ENCODE measurements at regions not wholly inside any gene's neighbourhood (a gene's known extent, or its start where the extent isn't known, plus 50 kb on each side); places are given as distances from the start of the nearest gene placed in this dataset.

DNA sequence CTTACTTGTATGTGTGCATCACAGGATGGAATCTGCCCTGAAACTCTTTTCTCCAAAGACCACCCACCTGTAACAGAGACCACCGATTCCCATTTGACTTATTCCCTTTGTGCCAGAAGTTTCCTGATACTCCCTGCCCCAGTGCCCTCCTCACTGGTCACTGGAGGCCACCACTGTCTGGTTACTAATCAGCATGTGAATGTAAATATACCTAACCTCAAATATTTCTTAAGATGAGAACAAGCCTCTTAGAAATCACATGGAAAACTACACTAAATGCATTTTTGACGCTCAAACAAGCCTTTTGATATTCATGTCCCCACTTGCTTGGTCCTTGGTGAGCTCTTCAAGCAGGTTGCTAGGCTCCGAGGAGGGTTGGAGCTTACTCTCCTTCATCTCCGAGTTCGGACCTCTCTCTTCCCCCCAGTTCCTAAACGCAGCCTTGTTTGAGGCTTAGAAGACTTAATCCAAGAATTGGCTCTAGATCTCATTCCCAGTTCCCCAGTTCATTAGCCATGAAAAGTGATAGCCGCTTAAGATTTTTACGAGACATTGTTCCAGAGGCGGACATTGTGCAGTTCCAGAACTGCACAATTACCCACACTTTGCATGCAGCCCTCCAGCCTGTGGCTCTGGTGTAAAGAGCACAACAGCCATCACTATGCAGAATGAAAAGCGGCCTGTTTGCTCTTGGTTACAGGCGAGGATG, 579.2 kb upstream of the PSMD7 start:
- TF ChIP-seq, protein P1, sequence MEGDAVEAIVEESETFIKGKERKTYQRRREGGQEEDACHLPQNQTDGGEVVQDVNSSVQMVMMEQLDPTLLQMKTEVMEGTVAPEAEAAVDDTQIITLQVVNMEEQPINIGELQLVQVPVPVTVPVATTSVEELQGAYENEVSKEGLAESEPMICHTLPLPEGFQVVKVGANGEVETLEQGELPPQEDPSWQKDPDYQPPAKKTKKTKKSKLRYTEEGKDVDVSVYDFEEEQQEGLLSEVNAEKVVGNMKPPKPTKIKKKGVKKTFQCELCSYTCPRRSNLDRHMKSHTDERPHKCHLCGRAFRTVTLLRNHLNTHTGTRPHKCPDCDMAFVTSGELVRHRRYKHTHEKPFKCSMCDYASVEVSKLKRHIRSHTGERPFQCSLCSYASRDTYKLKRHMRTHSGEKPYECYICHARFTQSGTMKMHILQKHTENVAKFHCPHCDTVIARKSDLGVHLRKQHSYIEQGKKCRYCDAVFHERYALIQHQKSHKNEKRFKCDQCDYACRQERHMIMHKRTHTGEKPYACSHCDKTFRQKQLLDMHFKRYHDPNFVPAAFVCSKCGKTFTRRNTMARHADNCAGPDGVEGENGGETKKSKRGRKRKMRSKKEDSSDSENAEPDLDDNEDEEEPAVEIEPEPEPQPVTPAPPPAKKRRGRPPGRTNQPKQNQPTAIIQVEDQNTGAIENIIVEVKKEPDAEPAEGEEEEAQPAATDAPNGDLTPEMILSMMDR (IDR thresholded peaks at IDR 0.05; ENCODE audit: low read length) = no peak
- no peak for TF ChIP-seq EZH2 (IDR thresholded peaks at IDR 0.05; ENCODE audit: borderline replicate concordance, low read length)

DNA sequence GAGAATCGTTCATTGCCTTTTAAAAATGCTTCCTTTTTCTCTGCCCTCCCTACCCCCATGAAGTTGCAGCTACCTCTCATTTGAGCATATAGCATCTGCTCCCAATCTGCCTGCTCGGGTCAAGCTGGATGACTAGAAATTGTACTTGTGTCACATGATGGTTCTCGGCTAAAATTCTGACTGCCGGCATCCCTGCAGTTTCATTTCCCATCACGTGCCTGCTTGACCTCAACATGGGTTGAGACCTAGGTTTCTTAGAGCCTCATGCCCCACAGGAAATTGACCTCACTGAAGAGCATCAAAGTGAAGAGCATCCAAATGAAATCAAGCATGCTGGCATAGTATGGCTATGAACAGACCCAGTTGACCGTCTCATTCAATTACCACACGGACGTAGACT, 581.6 kb upstream of the PSMD7 start:
- Histone ChIP-seq H3K27ac (ENCODE audit: low read depth, low read length, poor library complexity, severe bottlenecking) (no peak overlapping the region), H4K20me1 (ENCODE audit: insufficient read depth, low read length) (no peaks in the 10 kb centered on the region), H3K4me3 (ENCODE audit: low read depth, low read length, poor library complexity, severe bottlenecking) (no peak overlapping the region), H2AFZ (ENCODE audit: low read length) (no peak overlapping the region), H3K4me1 (ENCODE audit: insufficient read depth, low read length, severe bottlenecking) (no peaks in the 10 kb centered on the region), H3K9me3 (ENCODE audit: low read length) (no peaks in the 10 kb centered on the region), H3F3A (ENCODE audit: insufficient read depth, low read length) (no peaks in the 10 kb centered on the region), H3K9me2 (ENCODE audit: low read depth, low read length) (no peaks in the 10 kb centered on the region), H3K36me3 (ENCODE audit: insufficient read depth, low read length) (no peaks in the 10 kb centered on the region), H3K79me2 (ENCODE audit: insufficient read depth, low read length) (no peaks in the 10 kb centered on the region), H3K27me3 (ENCODE audit: insufficient read depth, low read length) (no peaks in the 10 kb centered on the region), H3K4me2 (ENCODE audit: low read length) (no peak overlapping the region), H3K9ac (ENCODE audit: low read length) (no peak overlapping the region)
- no peak for TF ChIP-seq EZH2 (IDR thresholded peaks at IDR 0.05; ENCODE audit: borderline replicate concordance, low read length)
- TF ChIP-seq, protein P1 (IDR thresholded peaks at IDR 0.05; ENCODE audit: low read length) = no peak

More for the DNA sequence above, 579.2 kb upstream of the PSMD7 start:
- no peak overlapping the region for H3K27ac ChIP-seq (ENCODE audit: low read depth, low read length, poor library complexity, severe bottlenecking)
- no peak overlapping the region for H3K4me2 ChIP-seq (ENCODE audit: low read length)
- no peaks in the 10 kb centered on the region for H3K9me3 ChIP-seq (ENCODE audit: low read length)
- no peak overlapping the region for H3K9ac ChIP-seq (ENCODE audit: low read length)
- H3K9me2 ChIP-seq (ENCODE audit: low read depth, low read length) = no peaks in the 10 kb centered on the region
- H4K20me1 ChIP-seq (ENCODE audit: insufficient read depth, low read length) = no peaks in the 10 kb centered on the region
- no peak overlapping the region for H3K4me3 ChIP-seq (ENCODE audit: low read depth, low read length, poor library complexity, severe bottlenecking)
- no peaks in the 10 kb centered on the region for H3K27me3 ChIP-seq (ENCODE audit: insufficient read depth, low read length)
- H3F3A ChIP-seq (ENCODE audit: insufficient read depth, low read length) = no peaks in the 10 kb centered on the region
- no peaks in the 10 kb centered on the region for H3K79me2 ChIP-seq (ENCODE audit: insufficient read depth, low read length)
- no peaks in the 10 kb centered on the region for H3K4me1 ChIP-seq (ENCODE audit: insufficient read depth, low read length, severe bottlenecking)
- H3K36me3 ChIP-seq (ENCODE audit: insufficient read depth, low read length) = no peaks in the 10 kb centered on the region
- no peak overlapping the region for H2AFZ ChIP-seq (ENCODE audit: low read length)

GRCh38 chr16:73713778-73714495, 582.7 kb upstream of the PSMD7 start:
- no peaks in the 10 kb centered on the region for H3K36me3 ChIP-seq (ENCODE audit: insufficient read depth, low read length)
- no peak overlapping the region for H3K4me3 ChIP-seq (ENCODE audit: low read depth, low read length, poor library complexity, severe bottlenecking)
- no peaks in the 10 kb centered on the region for H4K20me1 ChIP-seq (ENCODE audit: insufficient read depth, low read length)
- no peak overlapping the region for H3K9ac ChIP-seq (ENCODE audit: low read length)
- no peaks in the 10 kb centered on the region for H3K79me2 ChIP-seq (ENCODE audit: insufficient read depth, low read length)
- TF ChIP-seq, protein P1 (IDR thresholded peaks at IDR 0.05; ENCODE audit: low read length) = peak; percentile 32; the same call in 1 of the 2 replicates
- TF ChIP-seq EZH2 (IDR thresholded peaks at IDR 0.05; ENCODE audit: borderline replicate concordance, low read length) = no peak
- no peaks in the 10 kb centered on the region for H3K9me3 ChIP-seq (ENCODE audit: low read length)
- H3K27me3 ChIP-seq (ENCODE audit: insufficient read depth, low read length) = no peaks in the 10 kb centered on the region
- no peaks in the 10 kb centered on the region for H3K4me1 ChIP-seq (ENCODE audit: insufficient read depth, low read length, severe bottlenecking)
- H3K9me2 ChIP-seq (ENCODE audit: low read depth, low read length) = no peaks in the 10 kb centered on the region
- H3K27ac ChIP-seq (ENCODE audit: low read depth, low read length, poor library complexity, severe bottlenecking) = no peak overlapping the region
- H2AFZ ChIP-seq (ENCODE audit: low read length) = no peak overlapping the region
- no peaks in the 10 kb centered on the region for H3F3A ChIP-seq (ENCODE audit: insufficient read depth, low read length)
- no peak overlapping the region for H3K4me2 ChIP-seq (ENCODE audit: low read length)
